ENCODE measurements at regions not wholly inside any gene's neighbourhood (a gene's known extent, or its start where the extent isn't known, plus 50 kb on each side); places are given as distances from the start of the nearest gene placed in this dataset.

GRCh38 chr16:61547626-61548025 lies 488.6 kb downstream of the CDH8 start:
- Mint-ChIP-seq H3K27me3 (ENCODE audit: low read depth) (no peaks in the 10 kb centered on the region), H3K4me3 (no peak overlapping the region), H3K9me3 (peaks cover 6% of the 10 kb centered on the region), H3K36me3 (ENCODE audit: low read depth) (no peaks in the 10 kb centered on the region), H3K27ac (no peak overlapping the region), H3K4me1 (ENCODE audit: low read depth) (no peaks in the 10 kb centered on the region)
- intact Hi-C loops (cut with micrococcal nuclease) = no loop called here
- CTCF ChIA-PET = no interaction called here
- no peak for DNase-seq

DNA sequence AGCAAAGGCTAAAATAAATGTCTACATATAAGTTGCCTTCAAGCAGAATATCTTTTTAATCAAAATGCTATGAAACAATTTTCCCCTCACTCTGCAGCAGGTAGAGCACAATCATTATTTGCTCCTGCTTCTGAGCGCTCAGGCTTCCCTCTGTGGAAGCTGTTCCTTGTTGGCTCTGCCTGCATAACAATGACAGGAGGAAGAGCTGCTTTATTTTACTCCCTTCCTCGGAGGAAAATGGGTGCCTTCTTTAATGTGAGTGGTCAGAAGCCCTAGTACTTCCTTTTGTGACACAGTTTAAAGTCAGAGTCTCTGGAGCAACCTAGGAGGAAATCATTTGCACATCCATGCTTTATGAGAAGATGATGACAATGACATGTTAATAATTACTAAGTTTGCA lies 492.1 kb downstream of the CDH8 start:
- no peaks in the 10 kb centered on the region for H3K36me3 Mint-ChIP-seq (ENCODE audit: low read depth)
- H3K27me3 Mint-ChIP-seq (ENCODE audit: low read depth) = no peaks in the 10 kb centered on the region
- no peak overlapping the region for H3K27ac Mint-ChIP-seq
- no peak for DNase-seq
- CTCF ChIA-PET = no interaction called here
- no peak overlapping the region for H3K4me3 Mint-ChIP-seq
- H3K4me1 Mint-ChIP-seq (ENCODE audit: low read depth) = no peaks in the 10 kb centered on the region
- intact Hi-C loops (cut with micrococcal nuclease) = no loop called here
- H3K9me3 Mint-ChIP-seq = peaks cover 10% of the 10 kb centered on the region

GRCh38 chr16:61540216-61540615 lies 496.0 kb downstream of the CDH8 start:
- DNase-seq = no peak
- Mint-ChIP-seq H3K27me3 (ENCODE audit: low read depth) (no peaks in the 10 kb centered on the region), H3K27ac (no peak overlapping the region), H3K9me3 (peaks cover 11% of the 10 kb centered on the region), H3K4me3 (no peak overlapping the region), H3K4me1 (ENCODE audit: low read depth) (no peaks in the 10 kb centered on the region), H3K36me3 (ENCODE audit: low read depth) (no peaks in the 10 kb centered on the region)
- CTCF ChIA-PET = no interaction called here
- intact Hi-C loops (cut with micrococcal nuclease) = no loop called here

- H3K4me1 Mint-ChIP-seq (ENCODE audit: low read depth) = no peaks in the 10 kb centered on the region
- no peak overlapping the region for H3K27ac Mint-ChIP-seq
- no peaks in the 10 kb centered on the region for H3K36me3 Mint-ChIP-seq (ENCODE audit: low read depth)
- no peak for DNase-seq
- intact Hi-C loops (cut with micrococcal nuclease) = no loop called here
- H3K9me3 Mint-ChIP-seq = peaks cover 12% of the 10 kb centered on the region
- no peak overlapping the region for H3K4me3 Mint-ChIP-seq
- no peaks in the 10 kb centered on the region for H3K27me3 Mint-ChIP-seq (ENCODE audit: low read depth)
- CTCF ChIA-PET = no interaction called here
Observed at GRCh38 chr16:61530697-61531096, 505.5 kb downstream of the CDH8 start.

DNA sequence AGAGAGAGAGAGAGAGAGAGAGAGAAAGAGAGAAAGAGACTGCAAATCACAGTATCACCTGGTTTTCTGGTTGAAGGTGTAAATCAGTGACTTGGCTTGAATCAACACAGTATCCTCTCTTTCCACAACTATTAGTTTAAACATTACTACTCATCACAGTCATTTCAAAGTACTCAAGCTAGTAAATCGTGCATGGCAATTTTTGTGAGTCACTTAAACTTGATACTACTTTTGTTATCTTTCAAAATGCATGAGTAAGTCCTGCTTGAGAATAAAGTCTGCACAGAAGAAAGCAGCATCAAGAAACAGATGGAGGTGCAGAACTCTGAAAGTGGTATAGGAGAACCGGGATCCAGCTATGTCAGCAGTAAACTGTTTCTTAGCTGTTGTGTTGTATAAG lies 535.4 kb downstream of the CDH8 start:
- intact Hi-C loops (cut with micrococcal nuclease) = no loop called here
- Mint-ChIP-seq H3K4me1 (ENCODE audit: low read depth) (no peaks in the 10 kb centered on the region), H3K9me3 (peaks cover 2% of the 10 kb centered on the region), H3K36me3 (ENCODE audit: low read depth) (peaks cover 1% of the 10 kb centered on the region), H3K27ac (no peak overlapping the region), H3K4me3 (no peak overlapping the region), H3K27me3 (ENCODE audit: low read depth) (no peaks in the 10 kb centered on the region)
- CTCF ChIA-PET = no interaction called here
- DNase-seq = no peak

GRCh38 chr16:61480250-61480649 lies 556.0 kb downstream of the CDH8 start:
- Mint-ChIP-seq H3K27ac (no peak overlapping the region), H3K36me3 (ENCODE audit: low read depth) (no peaks in the 10 kb centered on the region), H3K27me3 (ENCODE audit: low read depth) (no peaks in the 10 kb centered on the region), H3K4me3 (no peak overlapping the region), H3K9me3 (peaks cover 16% of the 10 kb centered on the region), H3K4me1 (ENCODE audit: low read depth) (no peaks in the 10 kb centered on the region)
- intact Hi-C loops (cut with micrococcal nuclease) = no loop called here
- DNase-seq = no peak
- CTCF ChIA-PET = no interaction called here

DNA sequence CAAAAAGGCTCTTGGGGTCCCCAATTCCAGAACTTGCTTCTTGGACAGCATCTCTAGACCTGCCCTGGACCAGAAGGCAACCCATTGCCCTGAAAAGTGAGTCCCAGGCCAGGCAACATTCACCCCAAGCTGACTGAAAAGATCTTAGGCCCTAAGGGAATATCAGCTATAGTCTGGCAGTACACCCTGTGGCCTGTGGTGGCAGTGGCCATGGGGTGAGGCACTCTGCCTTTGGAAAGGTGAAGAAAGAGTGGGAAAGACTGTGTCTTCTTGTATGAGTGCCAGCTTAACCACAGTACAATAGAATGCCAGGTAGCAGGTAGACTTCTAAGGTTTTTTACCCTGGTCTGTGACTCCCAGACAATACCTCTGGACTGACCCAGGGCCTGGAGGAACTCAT lies 564.5 kb downstream of the CDH8 start:
- CTCF ChIA-PET = no interaction called here

GRCh38 chr16:61471023-61471422 lies 565.2 kb downstream of the CDH8 start:
- Mint-ChIP-seq H3K4me1 (ENCODE audit: low read depth) (no peaks in the 10 kb centered on the region), H3K36me3 (ENCODE audit: low read depth) (no peaks in the 10 kb centered on the region), H3K9me3 (peaks cover 25% of the 10 kb centered on the region), H3K27ac (no peak overlapping the region), H3K27me3 (ENCODE audit: low read depth) (no peaks in the 10 kb centered on the region), H3K4me3 (no peak overlapping the region)
- CTCF ChIA-PET = no interaction called here
- no peak for DNase-seq
- intact Hi-C loops (cut with micrococcal nuclease) = no loop called here

More for the DNA sequence above, 564.5 kb downstream of the CDH8 start:
- H3K36me3 Mint-ChIP-seq (ENCODE audit: low read depth) = no peaks in the 10 kb centered on the region
- H3K4me3 Mint-ChIP-seq = no peak overlapping the region
- intact Hi-C loops (cut with micrococcal nuclease) = no loop called here
- H3K4me1 Mint-ChIP-seq (ENCODE audit: low read depth) = no peaks in the 10 kb centered on the region
- H3K27ac Mint-ChIP-seq = no peak overlapping the region
- no peaks in the 10 kb centered on the region for H3K27me3 Mint-ChIP-seq (ENCODE audit: low read depth)
- no peak for DNase-seq
- peaks cover 23% of the 10 kb centered on the region for H3K9me3 Mint-ChIP-seq

- H3K36me3 Mint-ChIP-seq (ENCODE audit: low read depth) = no peaks in the 10 kb centered on the region
- H3K4me3 Mint-ChIP-seq = no peak overlapping the region
- CTCF ChIA-PET = no interaction called here
- H3K9me3 Mint-ChIP-seq = peaks cover 18% of the 10 kb centered on the region
- H3K27ac Mint-ChIP-seq = no peak overlapping the region
- intact Hi-C loops (cut with micrococcal nuclease) = no loop called here
- no peaks in the 10 kb centered on the region for H3K27me3 Mint-ChIP-seq (ENCODE audit: low read depth)
- no peak for DNase-seq
- H3K4me1 Mint-ChIP-seq (ENCODE audit: low read depth) = no peaks in the 10 kb centered on the region
Observed at GRCh38 chr16:61465285-61465684, 571.0 kb downstream of the CDH8 start.

DNA sequence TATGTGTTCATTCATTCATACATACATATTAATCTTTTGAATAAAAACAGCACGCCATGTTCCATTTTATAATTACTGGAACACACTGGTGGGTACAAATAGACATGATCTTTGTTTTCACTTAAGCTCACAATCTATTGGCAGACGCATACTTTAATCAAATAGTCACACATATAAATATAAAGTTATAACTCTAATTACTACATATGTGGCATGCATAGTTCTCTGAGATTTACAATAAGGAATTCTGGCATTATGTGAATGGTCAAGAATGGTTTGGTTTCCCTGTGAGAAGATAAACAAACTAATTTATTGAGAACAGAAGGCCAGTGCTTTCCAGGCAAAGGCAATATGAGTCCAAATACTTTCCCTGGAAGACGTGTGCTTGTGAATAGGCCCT lies 576.2 kb downstream of the CDH8 start:
- H3K4me1 Mint-ChIP-seq (ENCODE audit: low read depth) = no peaks in the 10 kb centered on the region
- no peak overlapping the region for H3K4me3 Mint-ChIP-seq
- no peaks in the 10 kb centered on the region for H3K36me3 Mint-ChIP-seq (ENCODE audit: low read depth)
- CTCF ChIA-PET = no interaction called here
- peaks cover 13% of the 10 kb centered on the region for H3K9me3 Mint-ChIP-seq
- intact Hi-C loops (cut with micrococcal nuclease) = no loop called here
- no peak for DNase-seq
- H3K27ac Mint-ChIP-seq = no peak overlapping the region
- no peaks in the 10 kb centered on the region for H3K27me3 Mint-ChIP-seq (ENCODE audit: low read depth)

DNA sequence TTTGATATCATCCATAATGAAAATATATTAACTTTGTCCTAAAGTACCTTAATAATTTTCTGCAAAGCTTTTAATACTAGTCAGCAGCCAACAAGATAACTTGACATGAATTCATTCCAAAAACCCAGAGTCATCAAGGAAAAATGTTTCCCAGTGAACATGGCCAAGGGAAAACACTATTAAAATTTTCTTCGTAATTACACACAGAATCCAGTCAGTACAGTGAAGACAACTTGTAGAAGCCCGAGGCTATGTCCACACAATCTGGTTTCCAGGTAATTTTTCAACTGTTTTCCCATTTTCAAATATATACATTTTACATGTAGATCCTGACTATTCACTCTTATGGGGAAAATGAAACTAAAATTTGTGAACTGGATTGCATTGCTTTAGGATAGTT lies 600.9 kb downstream of the CDH8 start:
- CTCF ChIA-PET = no interaction called here
- Mint-ChIP-seq H3K27me3 (ENCODE audit: low read depth) (no peaks in the 10 kb centered on the region), H3K27ac (no peak overlapping the region), H3K4me1 (ENCODE audit: low read depth) (no peaks in the 10 kb centered on the region), H3K4me3 (no peak overlapping the region), H3K9me3 (peaks cover 16% of the 10 kb centered on the region), H3K36me3 (ENCODE audit: low read depth) (no peaks in the 10 kb centered on the region)
- intact Hi-C loops (cut with micrococcal nuclease) = no loop called here
- no peak for DNase-seq

DNA sequence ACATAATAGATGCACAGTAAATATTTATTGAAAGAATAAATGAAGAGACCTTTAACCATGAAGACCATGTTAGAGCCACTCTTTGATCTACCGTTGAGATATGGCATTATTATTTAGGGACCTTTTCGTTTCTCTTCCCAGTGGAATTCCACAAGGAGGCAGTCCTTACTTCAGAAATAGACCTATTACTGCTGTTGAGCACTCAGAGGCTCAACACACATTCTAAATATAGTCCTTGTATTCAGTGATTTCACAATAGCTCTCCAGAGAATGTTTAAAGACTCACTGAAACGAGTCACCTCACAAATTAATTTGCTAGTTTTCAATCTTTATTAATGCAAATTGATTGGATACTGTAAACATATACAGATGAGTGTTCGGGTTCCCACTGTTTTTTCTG lies 603.8 kb downstream of the CDH8 start:
- DNase-seq = no peak
- Mint-ChIP-seq H3K9me3 (peaks cover 17% of the 10 kb centered on the region), H3K4me3 (no peak overlapping the region), H3K36me3 (ENCODE audit: low read depth) (no peaks in the 10 kb centered on the region), H3K27ac (no peak overlapping the region), H3K4me1 (ENCODE audit: low read depth) (no peaks in the 10 kb centered on the region), H3K27me3 (ENCODE audit: low read depth) (no peaks in the 10 kb centered on the region)
- intact Hi-C loops (cut with micrococcal nuclease) = no loop called here
- CTCF ChIA-PET = no interaction called here

DNA sequence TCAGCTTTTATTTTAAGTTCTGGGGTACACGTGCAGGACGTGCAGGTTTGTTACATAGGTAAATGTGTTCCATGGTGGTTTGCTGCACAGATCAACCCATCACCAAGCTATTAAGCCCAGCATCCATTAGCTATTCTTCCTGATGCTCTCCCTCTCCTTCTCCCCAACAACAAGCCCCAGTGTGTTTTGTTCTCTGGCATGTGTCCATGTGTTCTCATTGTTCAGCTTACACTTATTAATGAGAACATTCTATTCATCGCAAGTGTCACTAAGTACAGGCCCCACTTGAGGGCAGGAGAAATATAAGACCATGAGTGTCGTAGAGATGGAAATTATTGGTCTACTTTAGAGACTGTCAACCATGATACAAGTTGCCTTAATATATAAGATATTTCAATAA lies 615.1 kb downstream of the CDH8 start:
- intact Hi-C loops (cut with micrococcal nuclease) = no loop called here
- no peak overlapping the region for H3K4me3 Mint-ChIP-seq
- no peaks in the 10 kb centered on the region for H3K36me3 Mint-ChIP-seq (ENCODE audit: low read depth)
- no peak for DNase-seq
- H3K4me1 Mint-ChIP-seq (ENCODE audit: low read depth) = no peaks in the 10 kb centered on the region
- CTCF ChIA-PET = no interaction called here
- no peaks in the 10 kb centered on the region for H3K27me3 Mint-ChIP-seq (ENCODE audit: low read depth)
- H3K9me3 Mint-ChIP-seq = peaks cover 10% of the 10 kb centered on the region
- H3K27ac Mint-ChIP-seq = no peak overlapping the region

DNA sequence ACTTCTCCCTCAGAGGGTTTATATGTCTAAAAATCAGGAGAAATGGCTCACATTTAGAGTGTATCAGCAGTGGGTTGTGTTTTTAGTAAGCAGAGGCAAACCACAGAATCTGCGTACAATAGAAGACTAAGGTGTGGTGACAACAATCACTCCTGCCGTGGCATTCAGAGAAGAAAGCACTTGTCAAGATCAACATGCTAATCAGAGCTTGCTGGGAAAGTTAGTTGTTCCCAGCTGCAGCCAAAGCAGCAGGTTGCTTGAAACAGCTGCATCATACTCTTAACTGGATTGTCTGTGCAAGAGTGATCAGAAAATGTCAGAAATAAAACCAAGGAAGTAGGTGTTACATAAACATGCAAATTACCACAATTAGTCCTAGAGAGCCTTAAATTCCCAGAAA lies 616.4 kb downstream of the CDH8 start:
- CTCF ChIA-PET = no interaction called here
- Mint-ChIP-seq H3K27me3 (ENCODE audit: low read depth) (no peaks in the 10 kb centered on the region), H3K4me1 (ENCODE audit: low read depth) (no peaks in the 10 kb centered on the region), H3K27ac (no peak overlapping the region), H3K36me3 (ENCODE audit: low read depth) (no peaks in the 10 kb centered on the region), H3K4me3 (no peak overlapping the region), H3K9me3 (peaks cover 10% of the 10 kb centered on the region)
- intact Hi-C loops (cut with micrococcal nuclease) = no loop called here
- DNase-seq = no peak
